Smooth muscle cell (in vitro differentiated cells): ENCODE measurements at regions not wholly inside any gene's neighbourhood (a gene's known extent, or its start where the extent isn't known, plus 50 kb on each side); places are given as distances from the start of the nearest gene placed in this dataset.
"Not testable (repeated sequence)": the region's sequence is repeated elsewhere in the genome, so short reads cannot be mapped to it uniquely, and the experiment has no call there.

Experiments used
- DNase-seq: peaks from one replicate; lab custom pipeline; 2025; ENCODE audit not compliant: unreplicated experiment; lab: John Stamatoyannopoulos, UW
- H2AFZ ChIP-seq: fragments of 200-600 bp; sonication (generic); 2 replicates; pipeline ENCODE4 v1.6.0; 2016; ENCODE audit warnings: antibody characterized with exemption, low read depth, mild to moderate bottlenecking
- H3F3A ChIP-seq: fragments of 200-600 bp; sonication (generic); 2 replicates; pipeline ENCODE4 v1.6.0; 2017; ENCODE audit warnings: antibody characterized with exemption, low read depth
- H3K27ac ChIP-seq: fragments of 200-600 bp; sonication (generic); 2 replicates; pipeline ENCODE4 v1.5.1; 2016; ENCODE audit warnings: low read depth, mild to moderate bottlenecking
- H3K27me3 ChIP-seq: fragments of 200-600 bp; sonication (generic); 2 replicates; pipeline ENCODE4 v1.6.1; 2016; ENCODE audit warnings: low read depth, mild to moderate bottlenecking
- H3K36me3 ChIP-seq: fragments of 200-600 bp; sonication (generic); 2 replicates; pipeline ENCODE4 v1.5.1; 2016; ENCODE audit warnings: low read depth
- H3K4me1 ChIP-seq: fragments of 200-600 bp; sonication (generic); 2 replicates; pipeline ENCODE4 v1.5.1; 2016; ENCODE audit warnings: low read depth
- H3K4me2 ChIP-seq: fragments of 200-600 bp; sonication (generic); 2 replicates; pipeline ENCODE4 v1.6.0; 2016; ENCODE audit warnings: mild to moderate bottlenecking
- H3K4me3 ChIP-seq: fragments of 200-600 bp; sonication (generic); 2 replicates; pipeline ENCODE4 v1.5.1; 2016; ENCODE audit warnings: mild to moderate bottlenecking
- H3K79me2 ChIP-seq: fragments of 200-600 bp; sonication (generic); 2 replicates; pipeline ENCODE4 v1.6.0; 2016; ENCODE audit warnings: low read depth, mild to moderate bottlenecking
- H3K9ac ChIP-seq: fragments of 200-600 bp; sonication (generic); 2 replicates; pipeline ENCODE4 v1.6.0; 2016; ENCODE audit warnings: low read depth
- H3K9me3 ChIP-seq: fragments of 200-600 bp; sonication (generic); replicated peaks from 2 replicates; pipeline ENCODE4 v1.5.1; 2016; ENCODE audit warnings: low read depth
- H4K20me1 ChIP-seq: fragments of 200-600 bp; sonication (generic); 2 replicates; pipeline ENCODE4 v1.6.0; 2016; ENCODE audit warnings: low read depth
- CTCF ChIP-seq: fragments of 200-600 bp; sonication (generic); IDR thresholded peaks from 2 replicates; pipeline ENCODE4 v1.5.1; 2017; ENCODE audit warnings: borderline replicate concordance, mild to moderate bottlenecking, antibody characterized with exemption; ENCODE audit not compliant: insufficient read depth, poor library complexity, severe bottlenecking
- WGBS: methylation state at CpG from one replicate; pipeline ENCODE4 v1.1.7; 2016; ENCODE audit warnings: low lambda C conversion rate; 5-methylcytosine and 5-hydroxymethylcytosine counted together

DNA sequence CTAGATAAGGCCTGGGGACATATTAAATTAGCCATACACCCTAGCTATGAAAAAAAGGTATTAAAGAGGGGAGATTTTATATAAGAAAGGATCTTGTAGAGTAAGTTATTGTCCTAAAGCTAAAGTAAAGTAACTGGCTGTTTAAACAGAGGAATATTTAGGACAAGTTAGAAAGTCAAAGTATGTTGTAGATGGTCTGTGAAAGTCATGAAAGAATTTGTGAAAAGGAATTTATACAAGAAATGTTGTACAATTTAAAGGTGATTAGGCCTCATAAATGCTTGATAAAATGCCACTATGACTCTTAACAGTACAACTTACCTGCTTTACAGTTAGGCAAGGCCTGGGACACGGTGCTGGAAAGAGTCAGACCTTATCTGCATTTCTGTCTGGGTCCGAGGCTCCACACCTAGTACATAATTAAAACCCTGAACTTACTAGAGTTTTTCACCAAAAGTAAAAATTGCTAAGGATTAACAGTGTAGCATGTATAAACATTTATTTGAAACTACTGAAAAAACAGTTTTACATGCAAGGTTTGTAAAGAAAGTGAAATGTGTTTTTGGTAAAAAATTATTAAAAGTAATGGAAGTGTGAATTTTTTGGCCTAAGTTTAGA is 445.3 kb upstream of the TOM1L1 start:
- Histone ChIP-seq H2AFZ (no peak overlapping the region), H3K27me3 (no peaks in the 10 kb centered on the region), H3K9ac (no peak overlapping the region), H3K4me2 (no peak overlapping the region), H3F3A (no peaks in the 10 kb centered on the region), H3K4me1 (no peaks in the 10 kb centered on the region), H3K9me3 (peaks cover 11% of the 10 kb centered on the region), H3K36me3 (peaks cover 4% of the 10 kb centered on the region), H4K20me1 (no peaks in the 10 kb centered on the region), H3K79me2 (no peaks in the 10 kb centered on the region), H3K4me3 (no peak overlapping the region), H3K27ac (no peak overlapping the region)
- no peak for DNase-seq
- no peak for TF ChIP-seq CTCF
- 73% methylated on average over 2 of the region's 2 CpGs for WGBS

DNA sequence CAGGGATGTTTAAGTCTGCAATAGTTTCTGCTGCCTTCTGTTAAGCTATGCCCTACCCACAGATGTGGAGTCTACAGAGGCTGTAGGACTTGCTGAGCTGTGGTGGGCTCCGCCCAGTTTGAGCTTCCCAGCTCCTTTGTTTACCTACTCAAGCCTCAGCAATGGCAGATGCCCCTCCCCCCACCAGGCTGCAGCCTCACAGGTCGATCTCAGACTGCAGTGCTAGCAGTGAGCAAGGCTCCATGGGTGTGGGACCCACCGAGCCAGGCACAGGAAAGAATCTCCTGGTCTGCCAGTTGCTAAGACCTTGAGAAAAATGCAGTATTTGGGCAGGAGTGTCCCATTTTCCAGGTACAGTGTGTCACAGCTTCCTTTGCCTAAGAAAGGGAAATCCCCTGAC is 435.2 kb upstream of the TOM1L1 start:
- H3K79me2 ChIP-seq, H3K4me2 ChIP-seq, H3K36me3 ChIP-seq, H3K4me3 ChIP-seq, H3K9ac ChIP-seq, H2AFZ ChIP-seq, H3K9me3 ChIP-seq, DNase-seq, H3K4me1 ChIP-seq, H3K27ac ChIP-seq, H3F3A ChIP-seq, H3K27me3 ChIP-seq, H4K20me1 ChIP-seq: not testable (repeated sequence)
- 86% methylated on average over 3 of the region's 3 CpGs for WGBS

DNA sequence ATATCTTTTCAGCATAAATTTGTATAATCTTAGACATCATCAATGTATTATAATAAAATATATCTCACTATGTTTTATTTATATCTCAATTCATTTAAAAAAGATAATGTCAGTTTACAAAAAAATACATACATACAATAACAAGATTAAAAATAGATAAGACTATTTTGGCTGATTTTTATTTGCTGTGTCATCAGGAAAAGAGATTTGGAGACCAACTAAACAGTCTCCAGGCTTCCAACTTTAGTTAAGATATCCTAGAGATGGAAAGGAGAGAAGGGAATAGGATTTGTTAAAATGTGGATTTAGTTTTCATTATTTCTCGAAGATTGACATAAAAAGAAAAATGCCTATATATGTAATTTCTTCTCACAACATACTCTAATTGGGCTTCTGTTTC is 433.8 kb upstream of the TOM1L1 start:
- Histone ChIP-seq H4K20me1 (no peaks in the 10 kb centered on the region), H3K36me3 (no peaks in the 10 kb centered on the region), H3F3A (no peaks in the 10 kb centered on the region), H3K27ac (no peak overlapping the region), H3K4me1 (no peaks in the 10 kb centered on the region), H3K27me3 (no peaks in the 10 kb centered on the region), H3K9me3 (no peaks in the 10 kb centered on the region), H3K4me2 (no peak overlapping the region), H3K79me2 (no peaks in the 10 kb centered on the region), H3K4me3 (no peak overlapping the region), H2AFZ (no peak overlapping the region), H3K9ac (no peak overlapping the region)
- 73% methylated on average over 1 of the region's 1 CpG for WGBS
- DNase-seq, result no peak
- TF ChIP-seq CTCF, result no peak

- no peak overlapping the region for H3K4me2 ChIP-seq
- no peak for TF ChIP-seq CTCF
- H3K79me2 ChIP-seq, result no peaks in the 10 kb centered on the region
- no peaks in the 10 kb centered on the region for H3K9me3 ChIP-seq
- 88% methylated on average over 6 of the region's 6 CpGs for WGBS
- no peak overlapping the region for H3K9ac ChIP-seq
- H3K4me3 ChIP-seq, result no peak overlapping the region
- H3F3A ChIP-seq, result no peaks in the 10 kb centered on the region
- DNase-seq, result no peak
- H4K20me1 ChIP-seq, result no peaks in the 10 kb centered on the region
- H3K4me1 ChIP-seq, result no peaks in the 10 kb centered on the region
- no peak overlapping the region for H3K27ac ChIP-seq
- no peaks in the 10 kb centered on the region for H3K36me3 ChIP-seq
- H3K27me3 ChIP-seq, result no peaks in the 10 kb centered on the region
- no peak overlapping the region for H2AFZ ChIP-seq
Observed at GRCh38 chr17:54482843-54483242, 417.8 kb upstream of the TOM1L1 start.
